Small intestine (tissue), 7 donors: ENCODE measurements at regions not wholly inside any gene's neighbourhood (a gene's known extent, or its start where the extent isn't known, plus 50 kb on each side); places are given as distances from the start of the nearest gene placed in this dataset.
"Not testable (repeated sequence)": the region's sequence is repeated elsewhere in the genome, so short reads cannot be mapped to it uniquely, and the experiment has no call there.

Experiments used
- DNase-seq, 2 donors: peaks; one replicate each; pipeline versions ENCODE4 v3.0.0 to v3.0.0-alpha.2; 2013
- FAIRE-seq: peaks from 2 replicates; lab custom pipeline; 2012; peaks lifted over from hg19 to GRCh38; lab: Jason Lieb, UNC
- H3K27ac ChIP-seq, 3 donors: one replicate each; pipeline ENCODE4 v1.5.1; 2013; ENCODE audit warnings: low read length in 2 of 3, mild to moderate bottlenecking in 2 of 3, control low read depth in 1 of 3, inconsistent platforms in 1 of 3, low read depth in 1 of 3, moderate library complexity in 1 of 3
- H3K27me3 ChIP-seq, 3 donors: one replicate each; pipeline ENCODE4 v1.6.1; 2013; ENCODE audit warnings: low read length in 3 of 3, inconsistent platforms in 1 of 3; ENCODE audit not compliant: control insufficient read depth in 3 of 3, insufficient read depth in 3 of 3
- H3K36me3 ChIP-seq, 3 donors: one replicate each; pipeline ENCODE4 v1.6.1; 2013; ENCODE audit warnings: low read length in 3 of 3, inconsistent platforms in 1 of 3, low read depth in 1 of 3, mild to moderate bottlenecking in 1 of 3, moderate library complexity in 1 of 3; ENCODE audit not compliant: control insufficient read depth in 3 of 3, insufficient read depth in 2 of 3
- H3K4me1 ChIP-seq, 3 donors: one replicate each; pipeline ENCODE4 v1.6.1; 2013; ENCODE audit warnings: low read length in 2 of 3, inconsistent platforms in 1 of 3, low read depth in 1 of 3, mild to moderate bottlenecking in 1 of 3, moderate library complexity in 1 of 3; ENCODE audit not compliant: control insufficient read depth in 3 of 3, insufficient read depth in 2 of 3
- H3K4me3 ChIP-seq, 3 donors: one replicate each; pipeline ENCODE4 v1.5.1; 2013; ENCODE audit warnings: low read length in 3 of 3, control low read depth in 1 of 3, inconsistent platforms in 1 of 3, low read depth in 1 of 3, mild to moderate bottlenecking in 1 of 3, moderate library complexity in 1 of 3
- H3K9me3 ChIP-seq, 2 donors: one replicate each; pipeline ENCODE4 v1.6.1; 2013; ENCODE audit warnings: low read depth in 1 of 2, low read length in 1 of 2; ENCODE audit not compliant: control insufficient read depth in 2 of 2, insufficient read depth in 1 of 2
- WGBS, 3 donors: extraction: QIAGEN DNeasy Blood & Tissue Kit; methylation state at CpG; one replicate each; pipeline ENCODE4 v1.1.7; 2013; 5-methylcytosine and 5-hydroxymethylcytosine counted together
- donor health status: healthy with polysubstance abuse.
- donor health status: control.
- donor health status: control.
- donor health status: Bipolar disorder and iron deficiency.
- donor health status: healthy.

GRCh38 chr2:209253544-209253943, 170.3 kb upstream of the MAP2 start:
- no peak overlapping the region for H3K27ac ChIP-seq
- DNase-seq = no peak
- H3K27me3 ChIP-seq = no peaks in the 10 kb centered on the region
- H3K4me3 ChIP-seq = no peak overlapping the region
- WGBS, 3 donors = 52 to 67% (median 61%) methylated on average over 2 of the region's 2 CpGs
- no peak for FAIRE-seq
- H3K9me3 ChIP-seq = no peaks in the 10 kb centered on the region
- no peaks in the 10 kb centered on the region for H3K36me3 ChIP-seq
- no peaks in the 10 kb centered on the region for H3K4me1 ChIP-seq

- DNase-seq (no peak), FAIRE-seq (no peak)
- H3K27me3 ChIP-seq = no peaks in the 10 kb centered on the region
- H3K36me3 ChIP-seq = no peaks in the 10 kb centered on the region
- no peak overlapping the region for H3K27ac ChIP-seq
- WGBS, 3 donors = 92 to 95% (median 93%) methylated on average over 7 of the region's 7 CpGs
- no peaks in the 10 kb centered on the region for H3K9me3 ChIP-seq
- H3K4me1 ChIP-seq = no peaks in the 10 kb centered on the region
- no peak overlapping the region for H3K4me3 ChIP-seq
These were observed 164.1 kb upstream of the MAP2 start for GRCh38 chr2:209259767-209260166.

DNA sequence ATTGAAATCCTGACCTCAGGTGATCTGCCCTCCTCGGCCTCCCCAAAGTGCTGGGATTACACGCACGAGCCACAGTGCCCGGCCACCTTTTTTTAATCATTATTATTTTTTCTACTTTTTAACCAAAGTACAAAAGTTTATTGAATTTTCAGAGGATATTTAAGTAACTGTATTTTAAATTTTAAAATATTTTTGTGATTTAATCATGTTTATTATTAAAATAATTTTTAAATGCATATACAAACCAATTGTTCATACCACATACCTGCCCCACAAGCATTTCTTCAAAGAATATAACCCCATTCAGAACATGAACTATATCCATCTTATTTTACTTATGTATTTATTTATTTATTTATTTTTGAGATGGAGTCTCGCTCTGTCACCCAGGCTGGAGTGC, 163.6 kb upstream of the MAP2 start:
- H3K9me3 ChIP-seq = no peaks in the 10 kb centered on the region
- FAIRE-seq = no peak
- H3K4me3 ChIP-seq = no peak overlapping the region
- H3K4me1 ChIP-seq = no peaks in the 10 kb centered on the region
- 95 to 96% (median 95%) methylated on average over 5 of the region's 5 CpGs for WGBS, 3 donors
- H3K27me3 ChIP-seq = no peaks in the 10 kb centered on the region
- H3K36me3 ChIP-seq = no peaks in the 10 kb centered on the region
- DNase-seq = no peak
- H3K27ac ChIP-seq = no peak overlapping the region

DNA sequence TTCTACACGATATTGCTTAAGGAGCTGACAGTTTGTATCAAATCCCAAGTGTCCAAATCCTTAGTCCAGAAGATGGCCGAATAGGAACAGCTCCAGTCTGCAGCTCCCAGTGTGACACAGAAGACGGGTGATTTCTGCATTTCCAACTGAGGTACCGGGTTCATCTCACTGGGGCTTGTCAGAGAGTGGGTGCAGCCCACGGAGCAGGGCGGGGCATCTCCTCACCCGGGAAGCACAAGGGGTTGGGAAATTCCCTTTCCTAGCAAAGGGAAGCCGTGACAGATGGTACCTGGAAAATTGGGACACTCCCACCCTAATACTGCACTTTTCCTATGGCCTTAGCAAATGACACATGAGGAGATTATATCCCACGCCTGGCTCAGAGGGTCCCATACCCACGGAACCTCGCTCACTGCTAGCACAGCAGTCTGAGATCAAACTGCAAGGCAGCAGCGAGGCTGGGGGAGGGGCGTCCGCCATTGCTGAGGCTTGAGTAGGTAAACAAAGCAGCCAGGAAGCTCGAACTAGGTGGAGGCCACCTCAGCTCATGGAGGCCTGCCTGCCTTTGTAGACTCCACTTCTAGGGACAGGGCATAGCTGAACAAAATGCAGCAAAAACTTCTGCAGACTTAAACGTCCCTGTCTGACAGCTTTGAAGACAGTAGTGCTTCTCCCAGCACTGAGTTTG, 162.3 kb upstream of the MAP2 start:
- H3K27ac ChIP-seq, FAIRE-seq, H3K4me1 ChIP-seq, DNase-seq, H3K9me3 ChIP-seq, H3K36me3 ChIP-seq, H3K27me3 ChIP-seq, H3K4me3 ChIP-seq: not testable (repeated sequence)
- WGBS, 3 donors = 79 to 83% (median 80%) methylated on average over 16 of the region's 16 CpGs

DNA sequence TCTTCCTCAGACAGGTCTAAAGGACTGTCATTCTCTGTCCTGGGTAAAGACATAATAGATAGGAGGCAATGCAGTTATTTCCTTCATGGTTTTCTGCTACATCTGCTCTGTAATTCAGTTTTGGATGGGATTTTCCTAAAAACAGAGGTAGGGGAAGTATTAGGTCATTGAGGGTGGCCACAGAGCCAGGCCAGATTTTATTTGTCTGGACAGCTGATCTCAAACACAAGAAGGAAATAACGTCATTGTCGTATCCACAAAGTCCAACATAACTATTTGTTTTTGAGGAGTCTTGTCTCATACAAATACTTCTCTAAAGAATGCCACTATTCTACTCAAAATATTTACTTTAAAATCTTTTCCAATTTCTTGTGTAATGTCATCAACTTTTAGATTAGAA, 154.8 kb upstream of the MAP2 start:
- no peak for FAIRE-seq
- 30 to 40% (median 32%) methylated on average over 2 of the region's 2 CpGs for WGBS, 3 donors

DNA sequence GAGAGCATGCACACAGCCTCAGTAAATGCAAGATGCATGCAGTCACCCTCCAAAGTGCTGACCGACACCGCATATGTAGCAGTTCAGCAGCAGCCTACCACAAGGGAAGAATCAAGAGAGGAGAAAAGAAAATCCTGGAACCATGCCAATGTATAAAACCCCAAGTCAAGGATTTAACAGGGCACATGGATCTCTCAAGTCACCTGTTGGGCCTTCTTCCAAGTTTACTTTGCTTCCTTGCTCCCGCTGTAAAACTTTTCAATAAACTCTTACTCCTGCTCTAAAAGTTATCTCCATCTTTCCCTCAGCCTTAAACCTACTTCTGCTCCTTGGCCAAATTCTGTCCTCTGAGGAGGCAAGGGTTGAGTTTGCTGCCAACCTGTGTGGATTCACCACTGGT, 147.8 kb upstream of the MAP2 start:
- WGBS, 3 donors = 50 to 94% (median 91%) methylated on average over 3 of the region's 3 CpGs
- no peaks in the 10 kb centered on the region for H3K4me1 ChIP-seq
- no peaks in the 10 kb centered on the region for H3K27me3 ChIP-seq
- no peaks in the 10 kb centered on the region for H3K9me3 ChIP-seq
- no peak overlapping the region for H3K27ac ChIP-seq
- FAIRE-seq (no peak), DNase-seq (no peak)
- H3K36me3 ChIP-seq = no peaks in the 10 kb centered on the region
- H3K4me3 ChIP-seq = no peak overlapping the region

More for the DNA sequence above, 154.8 kb upstream of the MAP2 start:
- Histone ChIP-seq H3K27me3 (no peaks in the 10 kb centered on the region), H3K27ac (no peak overlapping the region), H3K36me3 (no peaks in the 10 kb centered on the region), H3K4me3 (no peak overlapping the region), H3K4me1 (no peaks in the 10 kb centered on the region), H3K9me3 (no peaks in the 10 kb centered on the region)
- no peak for DNase-seq

- no peak for FAIRE-seq
- H3K4me1 ChIP-seq = no peaks in the 10 kb centered on the region
- DNase-seq = no peak
- 56 to 69% (median 65%) methylated on average over 3 of the region's 3 CpGs for WGBS, 3 donors
- H3K36me3 ChIP-seq = no peaks in the 10 kb centered on the region
- no peaks in the 10 kb centered on the region for H3K9me3 ChIP-seq
- H3K27ac ChIP-seq = no peak overlapping the region
- no peaks in the 10 kb centered on the region for H3K27me3 ChIP-seq
- H3K4me3 ChIP-seq = no peak overlapping the region
These were observed 146.4 kb upstream of the MAP2 start for GRCh38 chr2:209277444-209277843.

GRCh38 chr2:209298601-209299000, 125.2 kb upstream of the MAP2 start:
- H3K27me3 ChIP-seq = no peaks in the 10 kb centered on the region
- H3K4me1 ChIP-seq = no peaks in the 10 kb centered on the region
- H3K36me3 ChIP-seq = no peaks in the 10 kb centered on the region
- H3K27ac ChIP-seq = no peak overlapping the region
- DNase-seq = no peak
- no peaks in the 10 kb centered on the region for H3K9me3 ChIP-seq
- no peak overlapping the region for H3K4me3 ChIP-seq
- WGBS, 3 donors = 75 to 93% (median 88%) methylated on average over 2 of the region's 2 CpGs
- FAIRE-seq = no peak

DNA sequence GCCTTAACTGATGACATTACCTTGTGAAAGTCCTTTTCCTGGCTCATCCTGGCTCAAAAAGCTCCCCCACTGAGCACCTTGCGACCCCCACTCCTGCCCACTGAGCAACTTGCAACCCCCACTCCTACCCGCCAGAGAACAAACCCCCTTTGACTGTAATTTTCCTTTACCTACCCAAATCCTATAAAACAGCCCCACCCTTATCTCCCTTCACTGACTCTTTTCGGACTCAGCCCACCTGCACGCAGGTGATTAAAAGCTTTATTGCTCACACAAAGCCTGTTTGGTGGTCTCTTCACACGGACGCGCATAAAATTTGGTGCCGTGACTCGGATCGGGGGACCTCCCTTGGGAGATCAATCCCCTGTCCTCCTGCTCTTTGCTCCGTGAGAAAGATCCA, 124.4 kb upstream of the MAP2 start:
- H3K27ac ChIP-seq, H3K4me3 ChIP-seq, H3K9me3 ChIP-seq, DNase-seq, FAIRE-seq, H3K27me3 ChIP-seq, H3K36me3 ChIP-seq, H3K4me1 ChIP-seq: not testable (repeated sequence)
- 81 to 92% (median 91%) methylated on average over 11 of the region's 11 CpGs for WGBS, 3 donors
